Left lung (tissue), 4 donors: ENCODE measurements at regions not wholly inside any gene's neighbourhood (a gene's known extent, or its start where the extent isn't known, plus 50 kb on each side); places are given as distances from the start of the nearest gene placed in this dataset.

Source experiments
- ATAC-seq: fragments of 200-7000 bp; cut with Tn5 transposase; one replicate; pipeline ENCODE4 v1.9.1; 2020; ENCODE audit warnings: moderate library complexity
- DNase-seq, 4 donors: peaks; one replicate each; pipeline ENCODE4 v3.0.0-alpha.2; 2013 to 2020
- H3K27ac ChIP-seq, 2 donors: fragments of 200-600 bp; sonication (generic) in 1 of 2; one replicate each; pipeline versions ENCODE4 v1.5.0 to v1.8.0; 2020 to 2021
- H3K27me3 ChIP-seq, 2 donors: fragments of 200-600 bp; sonication (generic) in 1 of 2; one replicate each; pipeline versions ENCODE4 v1.5.0 to v1.8.0; 2020 to 2021
- H3K36me3 ChIP-seq, 2 donors: fragments of 200-600 bp; sonication (generic) in 1 of 2; one replicate each; pipeline versions ENCODE4 v1.5.0 to v1.8.0; 2020 to 2021
- H3K4me1 ChIP-seq, 2 donors: fragments of 200-600 bp; one replicate each; pipeline ENCODE4 v1.8.0; 2021
- H3K4me3 ChIP-seq, 2 donors: fragments of 200-600 bp; sonication (generic) in 1 of 2; one replicate each; pipeline versions ENCODE4 v1.5.0 to v1.8.0; 2020 to 2021; ENCODE audit warnings: mild to moderate bottlenecking in 1 of 2
- H3K9me3 ChIP-seq, 2 donors: fragments of 200-600 bp; sonication (generic) in 1 of 2; one replicate each; pipeline versions ENCODE4 v1.5.0 to v1.8.0; 2020 to 2021
- intact Hi-C, 2 donors: fragments of 100-400 bp; cut with DNase I; formaldehyde crosslinking; loops; one replicate each; pipeline versions ENCODE4 v1.11.2 to v1.14.2; 2022
- TF ChIP-seq, protein P1 (sequence below), 2 donors: fragments of 200-600 bp; sonication (generic) in 1 of 2; IDR thresholded peaks; one replicate each; pipeline versions ENCODE4 v1.5.0 to v1.8.0; 2021; ENCODE audit warnings: antibody characterized with exemption in 2 of 2
- donor health status: DM: no; HTN: yes; CAD: no.
- donor health status: DM: no; HTN: no; CAD: no.

- DNase-seq (no peak), ATAC-seq (no peak)
- H3K4me3 ChIP-seq, result no peak overlapping the region
- TF ChIP-seq, protein P1, sequence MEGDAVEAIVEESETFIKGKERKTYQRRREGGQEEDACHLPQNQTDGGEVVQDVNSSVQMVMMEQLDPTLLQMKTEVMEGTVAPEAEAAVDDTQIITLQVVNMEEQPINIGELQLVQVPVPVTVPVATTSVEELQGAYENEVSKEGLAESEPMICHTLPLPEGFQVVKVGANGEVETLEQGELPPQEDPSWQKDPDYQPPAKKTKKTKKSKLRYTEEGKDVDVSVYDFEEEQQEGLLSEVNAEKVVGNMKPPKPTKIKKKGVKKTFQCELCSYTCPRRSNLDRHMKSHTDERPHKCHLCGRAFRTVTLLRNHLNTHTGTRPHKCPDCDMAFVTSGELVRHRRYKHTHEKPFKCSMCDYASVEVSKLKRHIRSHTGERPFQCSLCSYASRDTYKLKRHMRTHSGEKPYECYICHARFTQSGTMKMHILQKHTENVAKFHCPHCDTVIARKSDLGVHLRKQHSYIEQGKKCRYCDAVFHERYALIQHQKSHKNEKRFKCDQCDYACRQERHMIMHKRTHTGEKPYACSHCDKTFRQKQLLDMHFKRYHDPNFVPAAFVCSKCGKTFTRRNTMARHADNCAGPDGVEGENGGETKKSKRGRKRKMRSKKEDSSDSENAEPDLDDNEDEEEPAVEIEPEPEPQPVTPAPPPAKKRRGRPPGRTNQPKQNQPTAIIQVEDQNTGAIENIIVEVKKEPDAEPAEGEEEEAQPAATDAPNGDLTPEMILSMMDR (IDR thresholded peaks at IDR 0.05), result no peak
- intact Hi-C loops, result no loop called here
- H3K27me3 ChIP-seq, result no peaks in the 10 kb centered on the region
- no peaks in the 10 kb centered on the region for H3K4me1 ChIP-seq
- no peak overlapping the region for H3K27ac ChIP-seq
- peaks cover 0 to 6% of the 10 kb centered on the region in 2 donors for H3K9me3 ChIP-seq
- no peaks in the 10 kb centered on the region for H3K36me3 ChIP-seq
These were observed 652.1 kb upstream of the CITED2 start for GRCh38 chr6:140026546-140026945.

GRCh38 chr6:140025171-140025570 lies 650.7 kb upstream of the CITED2 start:
- Histone ChIP-seq H3K36me3 (no peaks in the 10 kb centered on the region), H3K9me3 (peaks cover 0 to 17% of the 10 kb centered on the region in 2 donors), H3K27ac (no peak overlapping the region), H3K4me3 (no peak overlapping the region), H3K4me1 (no peaks in the 10 kb centered on the region), H3K27me3 (no peaks in the 10 kb centered on the region)
- intact Hi-C loops, result no loop called here
- no peak for ATAC-seq
- TF ChIP-seq, protein P1 (IDR thresholded peaks at IDR 0.05), result no peak
- no peak for DNase-seq

- no peaks in the 10 kb centered on the region for H3K4me1 ChIP-seq
- TF ChIP-seq, protein P1 (IDR thresholded peaks at IDR 0.05), result no peak
- no peaks in the 10 kb centered on the region for H3K27me3 ChIP-seq
- H3K27ac ChIP-seq, result no peak overlapping the region
- ATAC-seq (no peak), DNase-seq (no peak)
- H3K36me3 ChIP-seq, result no peaks in the 10 kb centered on the region
- intact Hi-C loops, result no loop called here
- no peak overlapping the region for H3K4me3 ChIP-seq
- H3K9me3 ChIP-seq, result peaks cover 0 to 20% of the 10 kb centered on the region in 2 donors
These were observed 645.9 kb upstream of the CITED2 start for GRCh38 chr6:140020207-140020791.

GRCh38 chr6:140018588-140018987 lies 644.1 kb upstream of the CITED2 start:
- no peak overlapping the region for H3K4me3 ChIP-seq
- TF ChIP-seq, protein P1 (IDR thresholded peaks at IDR 0.05), result no peak
- intact Hi-C loops, result no loop called here
- no peaks in the 10 kb centered on the region for H3K4me1 ChIP-seq
- H3K27me3 ChIP-seq, result no peaks in the 10 kb centered on the region
- no peak overlapping the region for H3K27ac ChIP-seq
- DNase-seq, result no peak
- no peaks in the 10 kb centered on the region for H3K36me3 ChIP-seq
- H3K9me3 ChIP-seq, result peaks cover 0 to 20% of the 10 kb centered on the region in 2 donors
- no peak for ATAC-seq

GRCh38 chr6:140017470-140017869 lies 643.0 kb upstream of the CITED2 start:
- Histone ChIP-seq H3K4me1 (no peaks in the 10 kb centered on the region), H3K27ac (no peak overlapping the region), H3K27me3 (no peaks in the 10 kb centered on the region), H3K9me3 (peaks cover 0 to 20% of the 10 kb centered on the region in 2 donors), H3K4me3 (no peak overlapping the region), H3K36me3 (no peaks in the 10 kb centered on the region)
- ATAC-seq (no peak), DNase-seq (no peak)
- intact Hi-C loops, result no loop called here
- TF ChIP-seq, protein P1 (IDR thresholded peaks at IDR 0.05), result no peak
